GM18868 (cell line): ENCODE measurements at regions not wholly inside any gene's neighbourhood (a gene's known extent, or its start where the extent isn't known, plus 50 kb on each side); places are given as distances from the start of the nearest gene placed in this dataset.

ENCODE experiments used
- ATAC-seq: cut with Tn5 transposase; IDR thresholded peaks from one replicate; pipeline ENCODE4 v1.9.1; 2021; ENCODE audit warnings: mild to moderate bottlenecking, moderate library complexity; ENCODE audit not compliant: unreplicated experiment

- ATAC-seq, result no peak
These were observed 592.0 kb upstream of the LRRTM1 start for GRCh38 chr2:80896576-80896975.

GRCh38 chr2:80894486-80894885 is 589.9 kb upstream of the LRRTM1 start:
- ATAC-seq, result no peak

- ATAC-seq, result no peak
These were observed 589.2 kb upstream of the LRRTM1 start for GRCh38 chr2:80893711-80894110.

- no peak for ATAC-seq
These were observed 584.5 kb upstream of the LRRTM1 start for GRCh38 chr2:80889009-80889408.

DNA sequence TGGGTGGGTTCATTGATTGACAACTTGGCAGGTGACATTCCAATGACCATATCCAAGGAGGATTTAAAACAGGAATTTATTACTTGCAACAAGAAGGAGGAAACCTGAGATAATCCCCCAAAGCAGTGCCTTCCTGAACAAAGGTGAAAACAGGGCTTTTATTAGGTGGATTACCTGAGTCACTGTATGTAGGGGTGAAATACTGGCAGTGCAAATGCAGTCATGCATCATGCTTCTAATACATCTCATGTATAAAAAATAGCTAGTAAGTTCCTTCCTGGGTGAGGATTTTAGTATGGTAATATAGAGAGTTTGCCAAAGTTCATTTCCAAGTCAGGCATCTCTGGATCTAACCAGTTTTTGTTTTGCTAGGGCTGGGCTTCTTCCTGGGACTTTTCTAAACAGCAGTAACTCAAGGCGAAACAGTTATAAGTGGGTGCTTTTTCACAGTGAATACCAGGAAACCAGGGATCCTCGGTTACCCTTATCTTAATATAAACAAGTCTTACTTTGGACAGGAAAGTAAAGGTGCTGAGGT is 583.4 kb upstream of the LRRTM1 start:
- no peak for ATAC-seq

DNA sequence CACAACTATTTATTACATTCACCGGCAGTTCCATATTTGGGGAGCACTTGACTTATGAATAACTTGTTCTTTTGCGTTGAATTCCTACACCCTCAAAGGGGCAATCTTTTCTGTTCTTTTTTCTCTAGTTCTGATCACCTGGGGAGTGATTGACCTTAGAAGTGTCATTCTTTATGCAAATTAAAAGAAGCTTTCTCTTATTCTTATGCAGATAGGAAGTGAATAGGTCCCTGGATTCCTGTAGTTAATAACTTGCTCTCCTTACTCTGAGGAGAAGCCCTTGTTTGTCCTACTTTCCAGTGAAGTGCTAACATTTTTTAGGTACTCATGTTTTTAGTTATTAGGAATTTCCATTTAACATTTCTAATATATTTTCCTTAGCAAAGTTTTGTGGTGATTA is 569.8 kb upstream of the LRRTM1 start:
- ATAC-seq, result no peak

- ATAC-seq, result no peak
These were observed 565.4 kb upstream of the LRRTM1 start for GRCh38 chr2:80869858-80870438.

GRCh38 chr2:80863147-80863714 is 558.7 kb upstream of the LRRTM1 start:
- no peak for ATAC-seq

GRCh38 chr2:80858965-80859364 is 554.4 kb upstream of the LRRTM1 start:
- ATAC-seq, result no peak

DNA sequence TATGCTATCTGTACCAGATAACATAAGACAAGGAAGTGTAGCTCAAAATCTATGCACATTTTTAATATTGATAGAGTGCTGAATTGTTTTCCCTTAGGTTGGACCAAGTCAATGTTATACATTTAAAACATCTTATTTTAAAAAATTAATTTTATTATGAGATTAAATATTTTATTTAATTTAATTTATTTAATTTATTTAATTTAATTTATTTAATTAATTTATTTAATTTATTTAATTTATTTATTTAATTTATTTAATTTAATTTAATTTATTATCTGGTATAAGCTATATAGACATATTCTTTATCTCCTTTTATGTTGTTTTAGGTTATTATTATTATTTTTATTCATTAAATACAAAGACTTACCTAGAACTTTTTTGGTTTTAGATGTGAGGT is 551.7 kb upstream of the LRRTM1 start:
- no peak for ATAC-seq

- no peak for ATAC-seq
These were observed 550.3 kb upstream of the LRRTM1 start for GRCh38 chr2:80854831-80855230.

DNA sequence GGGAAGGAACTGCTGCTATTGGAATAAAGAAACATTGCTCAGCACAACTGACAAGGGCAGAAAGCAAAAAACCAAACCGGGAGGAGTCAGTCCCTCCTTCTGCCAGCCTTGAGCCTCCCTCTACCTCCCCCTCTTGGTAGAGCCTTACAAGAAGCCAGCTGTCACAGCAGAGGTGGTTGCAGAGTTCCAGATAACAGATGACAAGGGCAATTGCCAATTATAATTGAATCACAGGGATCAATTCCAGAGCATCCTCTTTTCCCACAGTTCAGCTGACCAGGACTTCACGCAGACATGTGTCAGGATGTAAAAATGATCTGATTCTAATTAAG is 548.2 kb upstream of the LRRTM1 start:
- ATAC-seq, result peak; percentile 72

DNA sequence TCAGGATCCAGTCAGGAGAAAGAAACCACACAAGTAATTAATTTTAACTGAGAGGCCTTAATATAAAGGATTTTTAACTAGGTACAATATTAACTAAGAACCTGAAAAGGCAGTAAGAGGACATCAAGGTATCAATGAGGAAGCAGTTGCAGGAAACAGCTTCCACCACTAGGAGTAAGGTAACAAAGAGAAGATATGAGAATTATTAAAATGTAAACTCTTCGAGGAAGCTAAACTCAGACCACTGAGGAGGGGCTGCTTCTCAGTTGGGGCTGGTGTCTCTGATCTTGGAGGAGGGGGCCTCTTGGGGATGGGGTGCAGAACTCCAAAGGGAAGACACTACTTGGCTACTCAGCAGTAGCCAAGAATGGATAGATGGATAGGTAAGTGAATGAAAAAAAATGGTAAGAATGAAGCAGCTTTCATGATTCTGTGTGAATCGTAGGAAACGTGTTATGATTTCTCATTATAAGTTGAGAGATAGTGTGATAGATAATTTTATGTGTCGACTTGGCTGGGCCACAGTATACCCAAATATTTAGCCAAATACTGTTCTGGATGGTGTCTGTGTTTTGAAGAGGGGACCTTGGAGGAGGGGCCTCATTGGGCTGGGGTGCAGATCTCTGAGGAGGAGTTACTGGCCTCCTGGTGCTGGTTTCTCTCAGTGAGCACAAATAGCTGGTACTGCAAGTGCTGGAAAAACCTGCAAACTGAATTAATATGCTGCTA is 547.7 kb upstream of the LRRTM1 start:
- ATAC-seq, result peak; percentile 23

GRCh38 chr2:80830891-80831290 is 526.3 kb upstream of the LRRTM1 start:
- ATAC-seq, result peak; percentile 87

DNA sequence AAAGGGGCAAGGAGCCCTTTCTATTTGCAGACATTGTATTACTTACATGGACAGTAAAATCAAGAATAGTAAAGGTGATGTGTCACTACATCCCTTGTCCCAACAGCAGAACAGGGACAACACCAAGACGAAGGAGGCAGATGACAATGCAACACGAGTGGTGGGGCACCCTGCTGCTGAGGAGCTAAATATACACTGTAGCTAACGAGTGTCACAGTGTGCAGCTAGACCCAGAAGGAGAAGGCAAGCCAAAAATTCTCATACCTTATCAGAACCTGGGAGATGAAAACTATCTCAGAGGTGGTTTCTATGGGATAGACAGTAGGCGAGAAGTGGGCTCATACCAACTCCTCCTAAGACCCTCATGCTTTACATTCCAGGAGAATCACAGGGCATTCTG is 518.4 kb upstream of the LRRTM1 start:
- no peak for ATAC-seq

DNA sequence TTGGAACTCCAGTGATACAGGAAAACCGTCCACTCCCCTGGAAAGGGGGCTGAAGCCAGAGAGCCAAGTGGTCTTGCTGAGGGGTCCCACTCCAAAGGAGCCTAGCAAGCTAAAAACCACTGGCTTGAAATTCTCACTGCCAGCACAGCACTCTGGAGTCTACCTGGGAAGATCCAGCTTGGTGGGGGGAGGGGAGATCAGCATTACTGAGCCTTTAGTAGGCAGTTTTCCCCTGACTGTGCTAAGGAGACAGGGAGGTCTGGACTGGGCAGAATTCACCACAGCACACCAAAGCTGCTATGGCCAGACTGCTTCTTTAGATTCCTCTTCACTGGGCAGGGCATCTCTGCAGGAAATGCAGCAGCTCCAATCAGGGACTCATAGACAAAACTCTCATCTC is 510.7 kb upstream of the LRRTM1 start:
- no peak for ATAC-seq

- ATAC-seq, result no peak
These were observed 482.0 kb upstream of the LRRTM1 start for GRCh38 chr2:80786584-80786983.

DNA sequence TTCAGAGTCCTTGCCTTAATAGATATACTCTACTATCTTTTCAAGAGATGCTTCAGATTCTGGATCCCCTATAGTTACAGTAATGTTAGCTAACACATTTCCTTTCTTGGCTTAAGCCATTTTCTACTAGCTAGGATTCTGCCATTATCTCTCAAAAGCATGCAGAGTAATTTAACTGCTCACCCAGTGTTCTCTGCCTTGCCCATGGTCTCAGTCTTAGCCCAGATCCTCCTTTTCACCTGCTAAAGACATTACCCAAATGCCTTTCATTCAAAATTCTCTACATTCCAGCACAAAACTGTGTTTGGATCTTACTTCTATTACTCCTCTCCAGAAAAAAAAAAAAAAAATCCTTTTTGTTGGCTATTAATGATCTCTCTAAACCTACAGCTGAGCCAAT is 474.2 kb upstream of the LRRTM1 start:
- ATAC-seq, result no peak

DNA sequence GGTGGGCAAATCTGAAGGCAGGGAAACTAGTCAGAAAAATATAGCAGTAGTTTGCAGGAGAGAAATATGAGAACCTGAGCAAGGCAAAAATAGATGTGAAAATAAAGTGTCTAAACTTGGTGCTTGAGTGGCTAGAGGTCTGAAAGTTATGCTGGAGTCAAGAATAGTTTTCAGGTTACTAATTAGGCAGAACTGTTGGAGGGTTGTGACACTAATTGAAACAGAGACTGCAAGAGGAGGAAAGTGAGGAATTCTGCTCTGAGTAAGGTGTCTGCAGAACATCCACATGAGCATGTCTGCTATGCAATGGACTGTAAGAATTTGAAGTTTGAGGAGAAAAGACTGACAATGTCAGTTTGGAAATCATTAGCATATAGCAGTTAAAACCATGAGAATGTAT is 444.0 kb upstream of the LRRTM1 start:
- ATAC-seq, result peak; percentile 63

DNA sequence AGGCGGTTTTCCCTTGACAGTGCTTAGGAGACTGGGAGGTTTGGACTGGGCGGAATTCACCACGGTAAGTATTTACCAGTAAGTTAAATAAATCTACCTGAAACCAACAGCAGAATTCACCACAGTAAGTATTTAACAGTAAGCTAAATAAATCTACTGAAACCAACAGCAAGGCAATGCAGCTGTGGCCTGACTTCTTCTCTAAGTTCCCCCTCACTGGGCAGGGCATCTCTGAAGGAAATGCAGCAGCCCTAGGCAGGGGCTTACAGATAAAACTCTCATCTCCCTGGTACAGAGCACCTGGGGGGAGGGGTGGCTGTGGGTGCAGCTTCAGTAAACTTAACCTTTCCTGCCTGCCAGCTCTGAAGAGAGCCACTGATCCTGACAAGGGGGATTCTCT is 432.5 kb upstream of the LRRTM1 start:
- peak; percentile 43 for ATAC-seq

- ATAC-seq, result no peak
These were observed 420.4 kb upstream of the LRRTM1 start for GRCh38 chr2:80725001-80725400.

- no peak for ATAC-seq
These were observed 418.3 kb upstream of the LRRTM1 start for GRCh38 chr2:80722803-80723202.
